ENCODE measurements at regions not wholly inside any gene's neighbourhood (a gene's known extent, or its start where the extent isn't known, plus 50 kb on each side); places are given as distances from the start of the nearest gene placed in this dataset.

DNA sequence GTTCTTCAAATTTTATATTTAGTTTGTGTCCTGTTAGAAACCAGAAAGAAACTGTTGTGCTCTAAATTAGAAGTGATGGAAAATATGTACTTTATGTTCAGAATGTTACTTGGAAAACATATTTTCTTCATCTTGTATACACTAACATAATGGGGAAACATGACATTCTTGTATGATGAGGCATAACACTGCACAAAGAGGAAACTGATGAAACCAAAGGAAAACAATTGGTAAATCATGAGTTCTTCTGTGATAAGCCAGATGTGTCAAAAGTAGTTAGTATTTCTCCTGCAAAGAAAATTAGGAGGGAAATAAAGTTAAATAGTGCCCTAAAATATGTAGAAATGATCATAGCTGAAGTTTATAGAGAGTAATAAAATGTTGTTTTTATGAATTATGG lies 111.1 kb upstream of the FBN2 start:
- Histone ChIP-seq H3K4me3 (ENCODE audit: low read depth, low read length) (no peak overlapping the region), H3K36me3 (ENCODE audit: control insufficient read depth, insufficient read depth, low read length) (no peaks in the 10 kb centered on the region), H3K27me3 (ENCODE audit: control insufficient read depth, insufficient read depth, low read length) (no peaks in the 10 kb centered on the region)
- POLR2A ChIA-PET = no interaction called here
- TF ChIP-seq CTCF (IDR thresholded peaks at IDR 0.05; ENCODE audit: insufficient read depth, low read depth, low read length) = no peak
- CTCF ChIA-PET = no interaction called here
- DNase-seq (ENCODE audit: low read depth) = peak; percentile 59

GRCh38 chr5:128662997-128663396 lies 125.0 kb upstream of the FBN2 start:
- POLR2A ChIA-PET = no interaction called here
- Histone ChIP-seq H3K4me3 (ENCODE audit: low read depth, low read length) (no peak overlapping the region), H3K36me3 (ENCODE audit: control insufficient read depth, insufficient read depth, low read length) (no peaks in the 10 kb centered on the region), H3K27me3 (ENCODE audit: control insufficient read depth, insufficient read depth, low read length) (no peaks in the 10 kb centered on the region)
- TF ChIP-seq CTCF (IDR thresholded peaks at IDR 0.05; ENCODE audit: insufficient read depth, low read depth, low read length) = no peak
- CTCF ChIA-PET = no interaction called here
- no peak for DNase-seq (ENCODE audit: low read depth)

DNA sequence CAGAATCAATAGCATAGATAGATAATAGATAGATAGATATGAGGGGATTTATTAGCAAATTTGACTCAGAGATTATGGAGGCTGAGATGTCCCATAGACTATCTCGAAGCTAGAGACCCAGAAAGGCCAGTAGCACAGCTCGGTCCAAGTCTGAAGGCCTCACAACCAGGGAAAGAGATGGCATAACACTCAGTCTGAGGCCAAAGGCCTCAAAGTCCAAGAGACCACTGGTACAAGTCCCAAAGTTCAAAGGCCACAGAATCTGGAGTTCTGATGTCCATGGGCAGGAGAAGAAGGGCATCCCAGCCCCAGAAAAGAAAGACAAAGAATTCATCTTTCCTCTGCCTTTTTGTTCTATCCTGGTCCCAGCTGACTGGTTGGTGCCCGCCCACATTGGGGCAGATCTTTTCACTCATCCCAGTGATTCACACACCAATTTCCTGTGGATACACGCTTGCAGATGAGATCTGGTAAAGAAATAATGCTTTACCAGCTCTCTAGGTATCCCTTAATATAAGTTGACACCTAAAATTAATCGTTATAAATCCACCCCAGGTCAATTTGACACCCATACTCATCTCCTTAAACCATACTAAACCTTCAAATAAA lies 127.8 kb upstream of the FBN2 start:
- POLR2A ChIA-PET = no interaction called here
- no peak for TF ChIP-seq CTCF (IDR thresholded peaks at IDR 0.05; ENCODE audit: insufficient read depth, low read depth, low read length)
- Histone ChIP-seq H3K4me3 (ENCODE audit: low read depth, low read length) (no peak overlapping the region), H3K36me3 (ENCODE audit: control insufficient read depth, insufficient read depth, low read length) (no peaks in the 10 kb centered on the region), H3K27me3 (ENCODE audit: control insufficient read depth, insufficient read depth, low read length) (no peaks in the 10 kb centered on the region)
- CTCF ChIA-PET = interaction anchor here (1.4 kb wide), 1 partner anchor 9 kb away, joined by 3 read pairs; no protein-coding TSS in a partner anchor
- no peak for DNase-seq (ENCODE audit: low read depth)

DNA sequence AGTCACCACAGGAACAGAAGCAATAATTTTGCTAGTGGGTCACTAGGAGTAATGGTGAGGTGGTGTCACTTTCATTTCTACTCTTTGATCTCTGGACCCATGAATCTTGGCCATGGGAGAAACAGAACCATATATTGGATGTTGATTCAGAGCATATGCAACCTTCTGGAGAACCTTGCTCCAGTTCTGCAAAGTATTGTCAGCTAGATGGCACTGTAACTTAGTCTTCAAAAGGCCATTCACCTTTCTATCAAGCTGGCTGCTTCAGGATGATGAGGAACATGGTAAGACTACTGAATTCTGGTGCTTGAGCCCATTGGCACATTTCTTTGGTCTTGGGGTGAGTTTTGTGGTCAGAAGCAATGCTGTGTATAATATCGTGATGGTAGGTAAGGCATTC lies 129.1 kb upstream of the FBN2 start:
- no peaks in the 10 kb centered on the region for H3K36me3 ChIP-seq (ENCODE audit: control insufficient read depth, insufficient read depth, low read length)
- CTCF ChIA-PET = interaction anchor here (0.9 to 1.5 kb wide), 2 partner anchors 10 to 12 kb away, joined by 3 read pairs; no protein-coding TSS in a partner anchor
- no peak for DNase-seq (ENCODE audit: low read depth)
- POLR2A ChIA-PET = no interaction called here
- no peak overlapping the region for H3K4me3 ChIP-seq (ENCODE audit: low read depth, low read length)
- H3K27me3 ChIP-seq (ENCODE audit: control insufficient read depth, insufficient read depth, low read length) = no peaks in the 10 kb centered on the region
- no peak for TF ChIP-seq CTCF (IDR thresholded peaks at IDR 0.05; ENCODE audit: insufficient read depth, low read depth, low read length)

DNA sequence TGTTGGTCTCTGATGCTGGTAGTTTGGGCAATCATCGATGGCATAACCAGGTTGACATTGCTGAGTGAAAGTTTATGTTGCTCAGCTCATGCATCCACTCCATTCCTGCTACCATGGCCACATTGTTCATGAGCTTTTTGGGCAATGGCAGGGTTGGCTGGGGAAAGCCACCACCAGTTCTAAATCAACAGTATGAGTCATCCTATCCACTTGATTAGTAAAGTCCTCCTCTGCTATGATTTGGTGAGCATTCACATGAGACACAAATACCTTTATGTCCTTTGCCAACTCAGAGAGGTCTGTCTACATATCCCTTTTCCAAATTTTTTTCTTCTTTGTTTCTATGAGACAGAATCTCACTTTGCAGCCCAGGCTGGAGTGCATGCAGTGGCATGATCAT lies 129.7 kb upstream of the FBN2 start:
- Histone ChIP-seq H3K36me3 (ENCODE audit: control insufficient read depth, insufficient read depth, low read length) (no peaks in the 10 kb centered on the region), H3K4me3 (ENCODE audit: low read depth, low read length) (no peak overlapping the region), H3K27me3 (ENCODE audit: control insufficient read depth, insufficient read depth, low read length) (no peaks in the 10 kb centered on the region)
- no peak for TF ChIP-seq CTCF (IDR thresholded peaks at IDR 0.05; ENCODE audit: insufficient read depth, low read depth, low read length)
- POLR2A ChIA-PET = no interaction called here
- DNase-seq (ENCODE audit: low read depth) = no peak
- CTCF ChIA-PET = interaction anchor here (0.9 to 1.5 kb wide), 2 partner anchors 11 kb away, joined by 3 read pairs; no protein-coding TSS in a partner anchor

Data from BJ (cell line).